H9 (cell line): ENCODE measurements at regions not wholly inside any gene's neighbourhood (a gene's known extent, or its start where the extent isn't known, plus 50 kb on each side); places are given as distances from the start of the nearest gene placed in this dataset.

Experiments used
- DNase-seq: peaks from one replicate; pipeline ENCODE4 v3.0.0-alpha.2; 2017
- H2AFZ ChIP-seq: one replicate; pipeline ENCODE4 v1.6.1; 2013; ENCODE audit warnings: mild to moderate bottlenecking, low read length, control low read depth, moderate library complexity
- H2AK5ac ChIP-seq: 2 replicates; pipeline ENCODE4 v1.6.1; 2013; ENCODE audit warnings: low read length, control low read depth, mixed read lengths; ENCODE audit not compliant: insufficient read length
- H2BK120ac ChIP-seq: one replicate; pipeline ENCODE4 v1.6.1; 2013; ENCODE audit warnings: low read depth, mild to moderate bottlenecking, low read length, control low read depth, inconsistent platforms; ENCODE audit not compliant: poor library complexity, severe bottlenecking
- H2BK12ac ChIP-seq: 2 replicates; pipeline ENCODE4 v1.6.1; 2013; ENCODE audit warnings: low read length, control low read depth, mixed read lengths, low read depth; ENCODE audit not compliant: insufficient read length
- H2BK15ac ChIP-seq: 2 replicates; pipeline ENCODE4 v1.6.1; 2013; ENCODE audit warnings: low read depth, low read length, control low read depth
- H2BK20ac ChIP-seq: one replicate; pipeline ENCODE4 v1.6.1; 2013; ENCODE audit warnings: low read depth, mild to moderate bottlenecking, low read length, control low read depth, inconsistent platforms; ENCODE audit not compliant: poor library complexity, severe bottlenecking
- H2BK5ac ChIP-seq: 2 replicates; pipeline ENCODE4 v1.6.1; 2013; ENCODE audit warnings: low read length, control low read depth, mixed read lengths; ENCODE audit not compliant: insufficient read length
- H3K14ac ChIP-seq: 2 replicates; pipeline ENCODE4 v1.6.1; 2013; ENCODE audit warnings: low read length, control low read depth; ENCODE audit not compliant: insufficient read depth
- H3K18ac ChIP-seq: 2 replicates; pipeline ENCODE4 v1.6.1; 2013; ENCODE audit warnings: low read depth, mild to moderate bottlenecking, mixed read lengths, low read length, control low read depth; ENCODE audit not compliant: insufficient read length
- H3K23ac ChIP-seq: 2 replicates; pipeline ENCODE4 v1.6.1; 2013; ENCODE audit warnings: low read length, control low read depth, mixed read lengths, low read depth; ENCODE audit not compliant: insufficient read length
- H3K23me2 ChIP-seq: 2 replicates; pipeline ENCODE4 v1.6.1; 2013; ENCODE audit warnings: low read depth, mild to moderate bottlenecking, mixed read lengths, low read length, control low read depth; ENCODE audit not compliant: insufficient read length, poor library complexity, severe bottlenecking
- H3K27ac ChIP-seq: 2 replicates; pipeline ENCODE4 v1.5.1; 2013; ENCODE audit warnings: low read length, control low read depth, mixed read lengths, low read depth; ENCODE audit not compliant: insufficient read length
- H3K27me3 ChIP-seq: 2 replicates; pipeline ENCODE4 v1.6.1; 2013; ENCODE audit warnings: low read length, control low read depth, inconsistent platforms; ENCODE audit not compliant: insufficient read depth
- H3K4ac ChIP-seq: 2 replicates; pipeline ENCODE4 v1.6.1; 2013; ENCODE audit warnings: low read depth, mild to moderate bottlenecking, control low read depth, inconsistent platforms, low read length, moderate library complexity
- H3K4me1 ChIP-seq: 2 replicates; pipeline ENCODE4 v1.6.1; 2013; ENCODE audit warnings: low read length, control low read depth, inconsistent platforms; ENCODE audit not compliant: insufficient read depth
- H3K4me2 ChIP-seq: 2 replicates; pipeline ENCODE4 v1.6.1; 2013; ENCODE audit warnings: low read length, control low read depth, mixed read lengths; ENCODE audit not compliant: insufficient read length, insufficient read depth
- H3K56ac ChIP-seq: 2 replicates; pipeline ENCODE4 v1.6.1; 2013; ENCODE audit warnings: low read depth, mild to moderate bottlenecking, mixed read lengths, low read length, control low read depth; ENCODE audit not compliant: insufficient read length
- H3K79me1 ChIP-seq: 2 replicates; pipeline ENCODE4 v1.6.1; 2013; ENCODE audit warnings: low read depth, mild to moderate bottlenecking, moderate library complexity, low read length, control low read depth, inconsistent platforms; ENCODE audit not compliant: insufficient read depth, poor library complexity, severe bottlenecking
- H3K79me2 ChIP-seq: 2 replicates; pipeline ENCODE4 v1.6.1; 2013; ENCODE audit warnings: low read length, control low read depth, inconsistent platforms; ENCODE audit not compliant: insufficient read depth
- H3K9ac ChIP-seq: 2 replicates; pipeline ENCODE4 v1.6.1; 2013; ENCODE audit warnings: low read length, control low read depth, mixed read lengths; ENCODE audit not compliant: insufficient read length; ENCODE audit errors: extremely low read depth
- H3K9me3 ChIP-seq: one replicate; pipeline ENCODE4 v1.6.1; 2013; ENCODE audit warnings: low read depth, low read length, inconsistent platforms; ENCODE audit not compliant: control insufficient read depth
- H3T11ph ChIP-seq: one replicate; pipeline ENCODE4 v1.6.1; 2013; ENCODE audit warnings: mild to moderate bottlenecking, low read length, control low read depth, inconsistent platforms
- H4K20me1 ChIP-seq: one replicate; pipeline ENCODE4 v1.6.1; 2013; ENCODE audit not compliant: control insufficient read depth, insufficient read length, insufficient read depth
- H4K5ac ChIP-seq: 2 replicates; pipeline ENCODE4 v1.6.1; 2013; ENCODE audit warnings: low read depth, mild to moderate bottlenecking, mixed read lengths, low read length, control low read depth; ENCODE audit not compliant: insufficient read length
- H4K8ac ChIP-seq: replicated peaks from 2 replicates; pipeline ENCODE4 v1.6.1; 2013; ENCODE audit warnings: low read length, control low read depth, mixed read lengths, low read depth; ENCODE audit not compliant: insufficient read length
- H4K91ac ChIP-seq: 2 replicates; pipeline ENCODE4 v1.6.1; 2013; ENCODE audit warnings: low read depth, mild to moderate bottlenecking, moderate library complexity, mixed read lengths, low read length, control low read depth; ENCODE audit not compliant: insufficient read length
- H3K27ac Mint-ChIP-seq, 3 experiments: 2 replicates in 2 of 3; 3 replicates in 1 of 3; pipeline ENCODE4 v1.8.0; 2020 to 2021; ENCODE audit warnings: mixed read lengths in 3 of 3, mild to moderate bottlenecking in 1 of 3, moderate library complexity in 1 of 3
- H3K27me3 Mint-ChIP-seq: 2 replicates; pipeline ENCODE4 v1.8.0; 2021; ENCODE audit warnings: low read depth, mild to moderate bottlenecking, moderate library complexity, mixed read lengths
- H3K36me3 Mint-ChIP-seq, 3 experiments: 2 replicates in 2 of 3; 3 replicates in 1 of 3; pipeline ENCODE4 v1.8.0; 2020 to 2021; ENCODE audit warnings: low read depth in 3 of 3, mixed read lengths in 3 of 3; ENCODE audit not compliant: insufficient read depth in 1 of 3
- H3K4me1 Mint-ChIP-seq, 2 experiments: 2 replicates each; pipeline ENCODE4 v1.8.0; 2020; ENCODE audit warnings: mixed read lengths in 2 of 2
- H3K4me3 Mint-ChIP-seq, 2 experiments: 2 replicates in 1 of 2; 3 replicates in 1 of 2; pipeline ENCODE4 v1.8.0; 2020 to 2021; ENCODE audit warnings: mild to moderate bottlenecking in 2 of 2, mixed read lengths in 2 of 2, moderate library complexity in 1 of 2
- H3K9me3 Mint-ChIP-seq, 2 experiments: 2 replicates in 1 of 2; 3 replicates in 1 of 2; pipeline ENCODE4 v1.8.0; 2020; ENCODE audit warnings: mild to moderate bottlenecking in 2 of 2, mixed read lengths in 2 of 2, moderate library complexity in 1 of 2
- WGBS: extraction: QIAGEN DNeasy Blood & Tissue Kit; methylation state at CpG from one replicate; pipeline ENCODE4 v1.1.7; 2013; ENCODE audit warnings: missing lambda C conversion rate, low lambda C conversion rate, mixed read lengths; ENCODE audit not compliant: insufficient read length; ENCODE audit errors: extremely low coverage; 5-methylcytosine and 5-hydroxymethylcytosine counted together
- TF ChIP-seq, protein P1 (sequence below): fragments of 200-600 bp; sonication (generic); conservative IDR thresholded peaks from 3 replicates; pipeline ENCODE4 v1.8.0; 2021; ENCODE audit warnings: antibody characterized with exemption, mild to moderate bottlenecking

DNA sequence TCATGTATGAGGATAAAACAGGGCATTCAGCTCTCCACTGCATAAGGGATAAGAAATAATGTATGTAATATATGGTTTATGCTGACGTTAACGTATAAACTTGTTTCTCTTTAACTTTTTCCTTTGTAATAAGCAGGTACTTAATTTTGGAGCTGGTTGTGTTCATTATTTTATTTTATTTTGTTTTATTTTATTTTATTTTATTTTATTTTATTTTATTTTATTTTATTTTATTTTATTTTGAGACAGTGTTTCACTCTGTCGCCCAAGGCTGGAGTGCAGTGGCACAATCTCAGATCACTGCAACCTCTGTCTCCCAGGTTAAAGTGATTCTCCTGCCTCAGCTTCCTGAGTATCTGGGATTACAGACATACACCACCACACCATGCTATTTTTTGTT lies 1932.6 kb upstream of the TENM3 start:
- H3K27me3 Mint-ChIP-seq: no peaks in the 10 kb centered on the region
- H3K4me1 ChIP-seq: no peaks in the 10 kb centered on the region
- no peak overlapping the region for H4K8ac ChIP-seq
- no peak overlapping the region for H2AK5ac ChIP-seq
- no peak overlapping the region for H3K27ac Mint-ChIP-seq
- no peaks in the 10 kb centered on the region for H3K79me1 ChIP-seq
- no peaks in the 10 kb centered on the region for H3K9me3 ChIP-seq
- no peak overlapping the region for H3K18ac ChIP-seq
- no peaks in the 10 kb centered on the region for H3K4me1 Mint-ChIP-seq
- no peak overlapping the region for H2BK5ac ChIP-seq
- TF ChIP-seq, protein P1, sequence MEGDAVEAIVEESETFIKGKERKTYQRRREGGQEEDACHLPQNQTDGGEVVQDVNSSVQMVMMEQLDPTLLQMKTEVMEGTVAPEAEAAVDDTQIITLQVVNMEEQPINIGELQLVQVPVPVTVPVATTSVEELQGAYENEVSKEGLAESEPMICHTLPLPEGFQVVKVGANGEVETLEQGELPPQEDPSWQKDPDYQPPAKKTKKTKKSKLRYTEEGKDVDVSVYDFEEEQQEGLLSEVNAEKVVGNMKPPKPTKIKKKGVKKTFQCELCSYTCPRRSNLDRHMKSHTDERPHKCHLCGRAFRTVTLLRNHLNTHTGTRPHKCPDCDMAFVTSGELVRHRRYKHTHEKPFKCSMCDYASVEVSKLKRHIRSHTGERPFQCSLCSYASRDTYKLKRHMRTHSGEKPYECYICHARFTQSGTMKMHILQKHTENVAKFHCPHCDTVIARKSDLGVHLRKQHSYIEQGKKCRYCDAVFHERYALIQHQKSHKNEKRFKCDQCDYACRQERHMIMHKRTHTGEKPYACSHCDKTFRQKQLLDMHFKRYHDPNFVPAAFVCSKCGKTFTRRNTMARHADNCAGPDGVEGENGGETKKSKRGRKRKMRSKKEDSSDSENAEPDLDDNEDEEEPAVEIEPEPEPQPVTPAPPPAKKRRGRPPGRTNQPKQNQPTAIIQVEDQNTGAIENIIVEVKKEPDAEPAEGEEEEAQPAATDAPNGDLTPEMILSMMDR: no peak
- H3K56ac ChIP-seq: no peak overlapping the region
- no peak overlapping the region for H3K4me2 ChIP-seq
- H2BK12ac ChIP-seq: no peak overlapping the region
- no peak overlapping the region for H4K5ac ChIP-seq
- no peaks in the 10 kb centered on the region for H3K27me3 ChIP-seq
- H4K91ac ChIP-seq: no peak overlapping the region
- H3K9me3 Mint-ChIP-seq: no peaks in the 10 kb centered on the region; a peak in 1 of 5 replicates
- H3K27ac ChIP-seq: no peak overlapping the region
- no peaks in the 10 kb centered on the region for H3K36me3 Mint-ChIP-seq
- WGBS: no CpG with 5 or more reads among the region's 3 CpGs
- H3K9ac ChIP-seq: no peak overlapping the region
- no peak overlapping the region for H3K23ac ChIP-seq
- H3K79me2 ChIP-seq: no peaks in the 10 kb centered on the region
- no peak overlapping the region for H3K14ac ChIP-seq
- H2BK120ac ChIP-seq: no peak overlapping the region
- H2BK15ac ChIP-seq: no peak overlapping the region
- no peak overlapping the region for H3T11ph ChIP-seq
- no peak overlapping the region for H3K4me3 Mint-ChIP-seq
- H3K4ac ChIP-seq: no peak overlapping the region
- no peaks in the 10 kb centered on the region for H3K23me2 ChIP-seq
- no peak overlapping the region for H2BK20ac ChIP-seq
- no peak for DNase-seq
- no peak overlapping the region for H2AFZ ChIP-seq
- H4K20me1 ChIP-seq: no peaks in the 10 kb centered on the region
